ENCODE measurements at regions not wholly inside any gene's neighbourhood (a gene's known extent, or its start where the extent isn't known, plus 50 kb on each side); places are given as distances from the start of the nearest gene placed in this dataset.

- no peak for TF ChIP-seq CTCF (IDR thresholded peaks at IDR 0.05)
- H3K27ac ChIP-seq, result no peak overlapping the region
- no peak for DNase-seq (ENCODE audit: low spot score)
- no peaks in the 10 kb centered on the region for H3K36me3 ChIP-seq
- no peaks in the 10 kb centered on the region for H3K9me3 ChIP-seq
- H3K4me3 ChIP-seq, result no peak overlapping the region
- H3K27me3 ChIP-seq, result no peaks in the 10 kb centered on the region
- H3K4me1 ChIP-seq, result no peaks in the 10 kb centered on the region
Measured at GRCh38 chr12:97638739-97639138, 176.1 kb downstream of the RMST start.

GRCh38 chr12:97639702-97640101 is 177.1 kb downstream of the RMST start:
- TF ChIP-seq CTCF (IDR thresholded peaks at IDR 0.05), result no peak
- Histone ChIP-seq H3K36me3 (no peaks in the 10 kb centered on the region), H3K27ac (no peak overlapping the region), H3K4me1 (no peaks in the 10 kb centered on the region), H3K4me3 (no peak overlapping the region), H3K27me3 (no peaks in the 10 kb centered on the region), H3K9me3 (no peaks in the 10 kb centered on the region)
- DNase-seq (ENCODE audit: low spot score), result no peak

- Histone ChIP-seq H3K4me1 (no peaks in the 10 kb centered on the region), H3K36me3 (no peaks in the 10 kb centered on the region), H3K9me3 (no peaks in the 10 kb centered on the region), H3K27ac (no peak overlapping the region), H3K27me3 (no peaks in the 10 kb centered on the region), H3K4me3 (no peak overlapping the region)
- no peak for DNase-seq (ENCODE audit: low spot score)
- TF ChIP-seq CTCF (IDR thresholded peaks at IDR 0.05), result no peak
Measured at GRCh38 chr12:97640826-97641225, 178.2 kb downstream of the RMST start.

DNA sequence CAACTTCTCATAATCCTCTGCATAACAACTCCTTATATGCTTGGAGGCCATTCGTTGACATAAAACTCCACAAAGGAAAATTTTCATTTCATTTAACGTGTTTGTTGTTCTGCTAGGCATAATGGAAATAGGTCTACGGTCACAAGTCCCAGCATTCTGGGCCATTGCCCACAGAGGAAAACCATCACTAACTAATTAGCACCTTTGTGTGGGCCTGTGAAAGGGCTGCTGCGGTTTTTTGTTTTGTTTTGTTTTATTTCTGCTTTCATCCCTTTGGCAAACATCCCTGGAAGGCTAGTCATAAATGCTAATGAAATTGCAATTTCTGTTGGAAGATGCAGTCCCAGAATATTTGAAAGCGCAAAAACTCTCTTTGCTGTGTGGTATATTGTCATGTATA is 180.3 kb downstream of the RMST start:
- H3K9me3 ChIP-seq, result no peaks in the 10 kb centered on the region
- no peak overlapping the region for H3K4me3 ChIP-seq
- no peak for TF ChIP-seq CTCF (IDR thresholded peaks at IDR 0.05)
- H3K4me1 ChIP-seq, result no peaks in the 10 kb centered on the region
- no peaks in the 10 kb centered on the region for H3K36me3 ChIP-seq
- no peak for DNase-seq (ENCODE audit: low spot score)
- H3K27me3 ChIP-seq, result no peaks in the 10 kb centered on the region
- no peak overlapping the region for H3K27ac ChIP-seq

GRCh38 chr12:97643924-97644323 is 181.3 kb downstream of the RMST start:
- H3K4me1 ChIP-seq, result no peaks in the 10 kb centered on the region
- no peaks in the 10 kb centered on the region for H3K9me3 ChIP-seq
- H3K27ac ChIP-seq, result no peak overlapping the region
- no peaks in the 10 kb centered on the region for H3K36me3 ChIP-seq
- no peak for DNase-seq (ENCODE audit: low spot score)
- H3K4me3 ChIP-seq, result no peak overlapping the region
- TF ChIP-seq CTCF (IDR thresholded peaks at IDR 0.05), result no peak
- H3K27me3 ChIP-seq, result no peaks in the 10 kb centered on the region

DNA sequence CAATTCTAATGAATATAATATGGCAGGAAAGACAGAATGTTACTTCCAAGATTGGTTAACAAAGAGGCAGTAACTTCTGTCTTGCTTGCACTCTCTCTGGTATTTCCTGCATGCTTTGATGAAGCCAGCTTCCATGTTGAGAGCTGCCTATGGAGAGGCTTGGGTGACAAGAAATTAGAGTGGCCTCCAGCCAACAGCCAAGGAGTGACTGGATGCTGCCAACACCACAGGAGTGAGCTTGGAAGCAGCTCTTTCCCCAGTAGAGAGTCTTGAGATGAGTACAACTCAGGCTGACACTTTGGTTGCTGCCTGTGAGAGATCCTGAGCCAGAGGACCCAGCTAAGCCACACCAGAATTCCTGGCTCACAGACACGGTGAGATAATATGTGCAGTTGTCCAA is 183.1 kb downstream of the RMST start:
- no peaks in the 10 kb centered on the region for H3K4me1 ChIP-seq
- H3K36me3 ChIP-seq, result no peaks in the 10 kb centered on the region
- H3K9me3 ChIP-seq, result no peaks in the 10 kb centered on the region
- no peak overlapping the region for H3K4me3 ChIP-seq
- no peak for TF ChIP-seq CTCF (IDR thresholded peaks at IDR 0.05)
- no peak for DNase-seq (ENCODE audit: low spot score)
- H3K27ac ChIP-seq, result no peak overlapping the region
- H3K27me3 ChIP-seq, result no peaks in the 10 kb centered on the region

Measured in right atrium auricular region (tissue), 2 donors.